ENCODE measurements at regions not wholly inside any gene's neighbourhood (a gene's known extent, or its start where the extent isn't known, plus 50 kb on each side); places are given as distances from the start of the nearest gene placed in this dataset.
"Not testable (repeated sequence)": the region's sequence is repeated elsewhere in the genome, so short reads cannot be mapped to it uniquely, and the experiment has no call there.

DNA sequence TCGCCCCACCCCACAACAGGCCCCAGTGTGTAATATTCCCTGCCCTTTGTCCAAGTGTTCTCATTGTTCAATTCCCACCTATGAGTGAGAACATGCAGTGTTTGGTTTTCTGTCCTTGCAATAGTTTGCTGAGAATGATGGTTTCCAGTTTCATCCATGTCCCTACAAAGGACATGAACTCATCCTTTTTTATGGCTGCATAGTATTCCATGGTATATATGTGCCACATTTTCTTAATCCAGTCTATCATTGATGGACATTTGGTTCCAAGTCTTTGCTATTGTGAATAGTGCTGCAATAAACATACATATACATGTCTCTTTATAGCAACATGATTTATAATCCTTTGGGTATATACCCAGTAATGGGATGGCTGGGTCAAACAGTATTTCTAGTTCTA is 132.7 kb downstream of the SNX10 start:
- not testable (repeated sequence) for DNase-seq

DNA sequence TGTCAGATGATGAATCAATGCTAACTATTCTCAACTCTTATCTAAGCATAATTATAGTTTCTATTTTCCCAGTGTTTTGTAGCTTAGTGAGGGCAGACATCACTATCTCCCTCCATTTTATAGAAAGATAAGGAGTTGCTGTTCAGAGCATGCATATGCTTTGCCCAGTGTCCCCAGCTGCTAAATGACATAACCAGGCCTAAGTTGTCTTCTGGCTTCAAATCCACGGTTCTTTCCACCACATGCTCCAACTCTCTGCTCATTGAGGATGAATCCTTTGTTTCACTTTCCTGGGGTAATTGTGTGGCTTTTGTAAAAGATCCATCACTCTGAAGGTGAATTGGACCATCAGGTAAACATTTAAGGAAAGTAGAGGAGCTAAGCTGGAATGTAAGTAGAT is 134.0 kb downstream of the SNX10 start:
- DNase-seq, result no peak

DNA sequence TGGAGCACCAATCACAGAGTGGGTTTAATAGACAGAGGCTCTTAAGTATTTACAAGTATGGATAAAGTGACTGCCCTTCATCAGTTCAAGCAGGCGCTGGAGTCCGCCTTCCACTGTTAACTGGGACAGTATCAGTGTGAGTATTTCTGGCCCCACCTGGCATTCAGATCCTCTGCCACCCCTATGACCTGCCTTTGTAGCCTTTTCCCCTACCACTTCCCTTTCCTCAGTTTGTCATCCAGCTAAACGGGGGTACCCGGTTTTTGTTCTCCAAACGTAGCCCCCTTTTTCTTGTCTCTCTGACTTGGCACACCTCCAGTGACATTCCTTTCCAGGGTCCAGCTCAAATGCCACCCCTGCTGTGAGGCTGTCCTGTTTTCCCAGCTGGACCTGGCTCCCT is 134.4 kb downstream of the SNX10 start:
- DNase-seq, result no peak

DNA sequence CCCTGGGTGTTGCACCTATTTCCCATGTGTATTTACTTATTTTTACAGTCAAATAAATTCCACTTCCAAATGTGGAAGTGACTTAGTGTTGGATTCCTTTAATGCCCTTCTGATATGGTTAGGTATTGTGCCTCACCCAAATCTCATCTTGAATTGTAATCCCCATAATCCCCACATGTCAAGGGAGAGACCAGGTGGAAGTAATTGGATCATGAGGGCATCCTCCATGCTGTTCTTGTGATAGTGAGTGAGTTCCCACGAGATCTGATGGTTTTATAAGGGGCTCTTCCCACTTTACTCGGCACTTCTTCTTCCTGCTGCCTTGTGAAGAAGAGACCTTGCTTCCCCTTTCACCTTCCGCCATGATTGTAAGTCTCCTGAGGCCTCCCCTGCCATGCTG is 136.9 kb downstream of the SNX10 start:
- no peak for DNase-seq

DNA sequence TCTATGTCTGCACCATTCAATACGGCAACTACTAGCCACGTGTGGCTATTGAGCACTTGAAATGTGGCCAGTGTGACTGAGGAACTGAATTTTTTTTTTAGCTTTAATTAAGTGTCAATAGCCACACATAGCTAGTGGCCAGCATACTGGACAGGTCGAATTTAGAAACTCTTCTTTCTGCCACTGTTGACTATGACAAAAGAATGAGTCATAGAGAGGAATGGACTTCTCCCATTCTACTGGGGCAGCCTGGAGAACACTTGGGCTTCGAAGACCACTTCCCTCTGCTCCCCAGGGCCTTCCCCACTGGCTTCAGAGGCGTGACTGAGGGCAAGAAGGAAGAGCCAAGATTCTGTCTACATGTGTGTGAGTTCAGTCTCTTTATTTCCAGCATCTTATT is 137.5 kb downstream of the SNX10 start:
- DNase-seq, result no peak

DNA sequence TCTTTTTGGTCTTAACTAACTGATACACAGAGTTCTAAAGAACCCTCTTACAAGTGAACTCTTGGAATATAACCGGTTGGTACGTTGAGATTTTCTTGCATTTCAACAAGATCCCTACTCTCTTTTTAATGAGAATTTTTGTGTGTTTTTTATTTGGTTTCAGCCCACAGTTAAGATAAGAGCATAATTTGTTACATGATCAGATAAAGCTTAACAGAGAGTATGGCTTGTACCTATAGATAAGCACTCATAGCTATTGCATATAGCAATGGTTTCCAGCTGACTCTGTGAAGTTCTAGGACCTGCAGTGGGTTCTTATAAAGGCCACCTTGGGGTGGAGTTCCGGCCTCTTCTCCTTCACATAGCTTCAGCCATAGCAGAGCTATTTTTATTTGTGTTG is 143.3 kb downstream of the SNX10 start:
- no peak for DNase-seq

DNA sequence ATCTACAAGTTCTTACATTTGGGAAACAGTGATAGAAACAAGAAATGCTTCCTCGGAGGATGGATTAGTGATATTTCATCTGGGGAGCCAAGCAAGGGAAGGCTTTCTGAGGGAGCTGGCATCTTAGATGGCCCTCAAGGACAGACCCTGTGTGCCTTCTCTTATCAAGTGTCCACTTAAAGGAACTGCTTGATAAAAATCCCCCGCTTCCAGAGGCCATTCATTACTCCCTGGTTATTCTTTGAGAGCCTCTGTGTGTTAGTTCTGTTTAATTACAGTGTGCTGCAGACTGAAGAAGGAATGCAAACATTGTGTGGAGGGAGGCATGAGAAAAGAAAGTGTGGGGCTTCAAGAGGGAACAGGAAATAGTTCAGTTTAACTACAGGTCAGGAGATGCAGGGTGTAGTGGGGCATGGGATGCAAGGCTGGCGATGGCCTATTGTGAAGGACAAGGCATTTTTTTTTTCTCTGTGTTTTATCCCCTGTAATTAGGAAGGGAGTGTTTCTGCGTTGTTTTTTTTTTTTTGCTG is 145.4 kb downstream of the SNX10 start:
- no peak for DNase-seq

- DNase-seq, result no peak
Measured at GRCh38 chr7:26438078-26438477, 146.4 kb downstream of the SNX10 start.

- DNase-seq, result no peak
Measured at GRCh38 chr7:26439521-26440232, 148.0 kb downstream of the SNX10 start.

GRCh38 chr7:26440233-26441001 is 148.8 kb downstream of the SNX10 start:
- no peak for DNase-seq

GRCh38 chr7:26441002-26441521 is 149.4 kb downstream of the SNX10 start:
- DNase-seq, result no peak

DNA sequence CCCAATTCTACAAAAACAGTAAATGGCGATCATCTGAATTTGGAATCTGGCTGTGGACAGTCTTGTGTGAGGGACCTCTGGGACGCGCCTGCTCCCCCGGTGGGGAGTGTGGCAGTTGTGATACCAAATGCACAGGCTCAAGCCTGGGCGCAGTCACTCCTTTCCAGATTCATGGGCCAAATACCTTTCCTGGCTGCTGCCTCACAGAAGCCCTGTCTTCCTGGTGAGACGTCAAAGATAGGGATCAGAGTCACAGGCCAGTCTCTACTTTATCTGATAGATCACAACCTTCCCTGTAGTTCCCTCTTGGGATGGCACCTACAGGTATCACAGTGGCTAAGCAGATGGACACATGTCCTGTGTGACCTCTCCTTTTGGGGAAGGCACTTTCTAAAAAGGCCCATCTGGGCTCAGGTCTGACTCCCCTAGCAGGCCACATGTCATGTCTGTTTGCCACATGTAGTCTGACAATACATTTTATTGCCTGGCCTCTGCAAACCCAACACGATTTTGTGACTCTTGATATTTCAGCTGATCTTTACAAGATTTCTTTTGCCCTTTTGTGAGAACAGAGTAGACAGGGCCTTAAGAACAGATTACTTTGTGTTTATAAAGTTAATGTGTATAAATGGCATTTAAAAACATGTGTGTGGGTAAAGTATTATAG is 150.1 kb downstream of the SNX10 start:
- DNase-seq, result no peak

GRCh38 chr7:26443006-26443405 is 151.3 kb downstream of the SNX10 start:
- DNase-seq, result no peak

- no peak for DNase-seq
Measured at GRCh38 chr7:26443751-26444150, 152.1 kb downstream of the SNX10 start.

GRCh38 chr7:26444555-26444954 is 152.9 kb downstream of the SNX10 start:
- DNase-seq, result no peak

DNA sequence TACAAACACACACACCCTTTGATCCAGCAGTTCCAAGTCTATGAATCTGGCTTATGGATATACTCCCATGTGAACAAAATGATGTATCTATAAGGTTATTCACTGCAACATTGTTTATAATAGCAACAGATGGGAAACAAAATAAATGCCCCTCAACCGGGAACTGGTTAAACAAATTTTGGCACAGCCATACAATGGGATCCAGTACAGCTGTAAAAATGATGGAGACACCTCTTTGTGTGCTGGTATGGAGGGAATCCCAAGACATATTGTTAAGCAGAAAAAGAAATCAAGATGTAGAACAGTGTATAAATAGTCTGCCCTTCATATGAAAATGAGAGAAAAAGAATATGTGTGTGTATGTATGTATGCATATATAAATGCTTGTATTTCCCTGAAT is 155.5 kb downstream of the SNX10 start:
- no peak for DNase-seq

DNA sequence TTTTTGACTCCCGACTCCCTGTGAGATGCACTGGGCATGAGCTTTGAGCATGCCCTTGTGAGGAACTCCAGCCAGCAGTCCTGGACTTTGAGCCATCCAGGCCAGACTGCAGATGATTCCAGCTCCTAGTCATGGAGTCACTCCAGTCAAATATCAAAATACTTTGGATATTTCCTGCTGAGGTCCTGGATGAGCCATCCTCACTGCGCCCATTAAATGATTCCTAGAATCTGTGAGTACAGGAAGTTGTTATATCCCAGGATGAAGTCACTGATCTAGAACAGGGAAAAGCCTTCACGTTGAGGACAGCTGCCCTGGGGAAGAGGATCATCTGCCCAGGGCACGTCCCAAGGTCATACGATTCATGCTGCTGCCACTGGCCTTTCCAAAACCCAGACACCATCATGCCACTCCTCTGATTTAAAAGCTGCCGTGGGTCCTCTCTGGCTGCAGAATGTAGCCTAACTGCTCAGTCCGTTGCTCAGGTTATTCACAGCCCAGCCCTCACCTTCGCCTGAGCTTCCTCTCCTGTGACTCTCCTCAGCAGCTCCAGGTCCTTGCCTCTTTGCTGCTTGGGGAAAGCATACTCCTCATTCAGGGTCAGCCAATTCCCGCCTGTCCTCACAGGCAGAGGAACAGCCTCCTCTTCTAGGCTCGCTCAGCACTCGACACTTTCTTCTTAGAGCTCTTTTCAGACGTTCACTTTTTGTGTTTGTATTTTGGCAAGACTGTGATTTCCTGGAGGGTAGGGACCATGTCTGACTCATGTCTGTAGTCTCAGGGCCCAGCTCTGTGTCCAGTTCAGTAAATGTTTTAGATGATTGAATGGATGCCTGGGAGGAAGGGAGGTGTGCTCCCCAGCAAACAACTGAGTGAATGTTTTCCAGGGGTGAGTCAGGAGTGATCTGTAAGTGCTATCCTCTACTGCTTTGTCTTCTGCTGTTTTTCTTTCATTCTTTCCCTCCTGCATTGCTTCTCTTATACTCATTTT is 157.8 kb downstream of the SNX10 start:
- no peak for DNase-seq

DNA sequence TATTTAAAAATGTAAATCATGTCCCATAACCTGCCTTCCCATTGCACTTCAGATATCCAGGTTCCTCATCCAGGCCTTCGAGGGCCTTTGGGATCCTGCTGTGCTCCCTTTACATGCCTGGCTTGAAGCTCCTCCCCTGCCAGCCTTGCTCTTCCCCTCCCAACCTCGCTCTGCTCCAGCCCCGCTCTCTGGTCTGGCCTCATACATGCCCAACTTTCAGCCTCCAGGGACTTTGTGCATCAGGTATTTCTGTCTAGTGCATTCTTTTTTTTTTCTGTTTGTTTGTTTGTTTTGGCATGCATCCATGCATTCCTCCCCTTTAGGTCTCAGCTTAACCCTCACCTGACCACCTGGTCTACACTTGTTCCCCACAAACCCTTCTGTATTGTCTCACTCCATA is 160.3 kb downstream of the SNX10 start:
- DNase-seq, result no peak

DNA sequence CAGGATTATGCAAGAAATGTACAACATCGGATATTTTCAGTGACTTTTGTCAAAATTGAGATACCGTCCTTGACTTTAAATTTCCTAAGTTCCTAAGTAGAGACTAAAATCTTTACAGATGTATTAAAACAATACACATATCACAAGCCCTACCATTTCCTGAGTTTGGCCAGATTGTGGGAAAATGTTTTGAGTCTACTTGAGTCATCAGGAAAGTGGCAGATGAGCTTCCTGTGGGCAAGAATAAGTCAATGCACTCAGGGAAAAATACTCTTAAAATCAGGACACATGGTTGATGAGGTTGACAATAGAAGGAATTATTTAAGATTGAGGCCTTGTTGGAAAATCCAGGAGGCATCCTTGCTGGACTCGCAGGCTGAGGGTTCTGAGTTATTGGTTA is 162.5 kb downstream of the SNX10 start:
- no peak for DNase-seq

GRCh38 chr7:26457696-26458327 is 166.2 kb downstream of the SNX10 start:
- no peak for DNase-seq

DNA sequence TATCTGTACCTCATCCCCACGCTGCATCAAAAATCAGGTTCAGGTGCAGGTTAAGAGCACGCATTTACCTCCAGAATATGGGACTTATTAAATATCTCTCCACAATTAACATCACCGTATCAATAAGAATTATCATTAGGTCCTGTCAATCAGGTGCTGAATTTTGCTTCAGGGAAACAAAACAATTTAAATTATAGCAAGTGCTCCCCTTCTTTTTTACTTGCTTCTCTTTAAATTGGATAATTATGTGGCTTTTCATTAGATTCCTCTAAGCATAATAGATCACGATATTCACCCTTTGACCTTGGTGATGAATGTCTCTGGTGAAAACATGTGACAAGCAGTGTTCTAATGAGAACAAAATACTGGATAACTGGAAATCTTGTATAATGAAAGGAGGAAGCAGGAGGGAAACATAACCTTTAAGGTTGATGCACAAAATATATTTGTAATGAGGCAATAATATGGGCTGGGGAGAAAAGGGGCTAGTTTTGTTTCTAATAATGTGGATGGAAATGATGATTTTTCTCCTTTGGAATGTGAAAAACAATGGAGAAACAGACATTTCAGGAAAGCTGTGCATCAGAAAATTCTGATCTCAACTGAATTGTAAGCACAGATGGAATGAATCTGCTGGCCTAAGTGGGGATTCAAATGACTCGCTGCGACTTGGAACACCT is 166.9 kb downstream of the SNX10 start:
- DNase-seq, result no peak

Measured in CD4-positive, alpha-beta T cell treated with Interferon alpha-2 for 1 hour (primary cell).